ENCODE measurements at regions not wholly inside any gene's neighbourhood (a gene's known extent, or its start where the extent isn't known, plus 50 kb on each side); places are given as distances from the start of the nearest gene placed in this dataset.
"Not testable (repeated sequence)": the region's sequence is repeated elsewhere in the genome, so short reads cannot be mapped to it uniquely, and the experiment has no call there.

DNA sequence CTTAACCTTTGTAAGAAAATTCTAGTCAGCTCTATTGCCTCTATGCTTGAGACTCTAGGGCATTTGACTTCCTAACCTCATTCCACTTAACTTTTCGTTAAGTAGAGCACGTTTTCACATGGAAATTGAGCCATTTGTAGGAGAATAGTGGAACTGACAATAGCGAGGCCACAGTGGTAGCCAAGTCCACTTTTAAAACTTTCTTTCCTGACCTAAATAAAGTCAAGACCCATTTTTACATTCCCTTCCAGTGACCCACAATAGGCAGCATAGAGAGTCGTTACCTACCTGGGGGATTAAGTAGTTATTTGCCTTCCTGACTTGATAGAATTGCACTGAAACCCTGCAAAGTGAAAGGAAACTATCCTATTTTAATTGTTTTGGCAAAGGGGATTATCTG, 386.0 kb upstream of the NECTIN3 start:
- no peaks in the 10 kb centered on the region for H3K4me1 ChIP-seq
- DNase-seq: no peak
- no peak overlapping the region for H3K27ac ChIP-seq
- H3K4me3 ChIP-seq: no peak overlapping the region
- no peaks in the 10 kb centered on the region for H3K36me3 ChIP-seq
- no peaks in the 10 kb centered on the region for H3K27me3 ChIP-seq
- H3K9me3 ChIP-seq: no peaks in the 10 kb centered on the region
- intact Hi-C loops (cut with DNase I; ENCODE audit: low total_unique reads): no loop called here
- TF ChIP-seq, protein P1, sequence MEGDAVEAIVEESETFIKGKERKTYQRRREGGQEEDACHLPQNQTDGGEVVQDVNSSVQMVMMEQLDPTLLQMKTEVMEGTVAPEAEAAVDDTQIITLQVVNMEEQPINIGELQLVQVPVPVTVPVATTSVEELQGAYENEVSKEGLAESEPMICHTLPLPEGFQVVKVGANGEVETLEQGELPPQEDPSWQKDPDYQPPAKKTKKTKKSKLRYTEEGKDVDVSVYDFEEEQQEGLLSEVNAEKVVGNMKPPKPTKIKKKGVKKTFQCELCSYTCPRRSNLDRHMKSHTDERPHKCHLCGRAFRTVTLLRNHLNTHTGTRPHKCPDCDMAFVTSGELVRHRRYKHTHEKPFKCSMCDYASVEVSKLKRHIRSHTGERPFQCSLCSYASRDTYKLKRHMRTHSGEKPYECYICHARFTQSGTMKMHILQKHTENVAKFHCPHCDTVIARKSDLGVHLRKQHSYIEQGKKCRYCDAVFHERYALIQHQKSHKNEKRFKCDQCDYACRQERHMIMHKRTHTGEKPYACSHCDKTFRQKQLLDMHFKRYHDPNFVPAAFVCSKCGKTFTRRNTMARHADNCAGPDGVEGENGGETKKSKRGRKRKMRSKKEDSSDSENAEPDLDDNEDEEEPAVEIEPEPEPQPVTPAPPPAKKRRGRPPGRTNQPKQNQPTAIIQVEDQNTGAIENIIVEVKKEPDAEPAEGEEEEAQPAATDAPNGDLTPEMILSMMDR (IDR thresholded peaks at IDR 0.05): no peak
- no peak for TF ChIP-seq POLR2A (IDR thresholded peaks at IDR 0.05)

GRCh38 chr3:110686701-110687100, 384.9 kb upstream of the NECTIN3 start:
- H3K36me3 ChIP-seq: no peaks in the 10 kb centered on the region
- H3K4me3 ChIP-seq: no peak overlapping the region
- intact Hi-C loops (cut with DNase I; ENCODE audit: low total_unique reads): no loop called here
- no peak overlapping the region for H3K27ac ChIP-seq
- H3K4me1 ChIP-seq: no peaks in the 10 kb centered on the region
- DNase-seq: no peak
- H3K9me3 ChIP-seq: no peaks in the 10 kb centered on the region
- no peaks in the 10 kb centered on the region for H3K27me3 ChIP-seq
- TF ChIP-seq, protein P1 (IDR thresholded peaks at IDR 0.05): no peak
- no peak for TF ChIP-seq POLR2A (IDR thresholded peaks at IDR 0.05)

GRCh38 chr3:110687138-110687537, 384.5 kb upstream of the NECTIN3 start:
- Histone ChIP-seq H3K4me3 (no peak overlapping the region), H3K4me1 (no peaks in the 10 kb centered on the region), H3K36me3 (no peaks in the 10 kb centered on the region), H3K9me3 (no peaks in the 10 kb centered on the region), H3K27me3 (no peaks in the 10 kb centered on the region), H3K27ac (no peak overlapping the region)
- DNase-seq: no peak
- intact Hi-C loops (cut with DNase I; ENCODE audit: low total_unique reads): no loop called here
- no peak for TF ChIP-seq POLR2A (IDR thresholded peaks at IDR 0.05)
- TF ChIP-seq, protein P1 (IDR thresholded peaks at IDR 0.05): no peak

DNA sequence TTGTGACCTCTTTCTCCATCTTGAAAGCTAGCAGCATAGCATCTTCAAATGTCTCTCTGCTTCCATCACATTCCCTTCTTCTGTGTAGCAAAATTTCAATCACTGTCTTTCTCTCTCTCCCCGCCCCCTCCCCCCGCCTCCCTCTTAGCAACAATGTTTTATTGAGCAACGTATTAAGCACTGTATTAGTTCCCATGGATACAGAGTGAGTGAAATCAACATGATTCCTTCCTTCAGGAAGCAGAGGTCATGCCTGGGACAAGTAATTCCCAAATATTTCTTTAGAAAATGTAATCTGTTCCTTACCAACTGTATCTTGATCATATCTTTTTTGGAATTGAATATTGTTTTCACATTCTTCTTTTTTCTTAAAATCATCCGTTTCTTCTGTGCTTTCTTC, 373.7 kb upstream of the NECTIN3 start:
- no peak for DNase-seq
- intact Hi-C loops (cut with DNase I; ENCODE audit: low total_unique reads): no loop called here
- no peaks in the 10 kb centered on the region for H3K27me3 ChIP-seq
- H3K9me3 ChIP-seq: no peaks in the 10 kb centered on the region
- H3K27ac ChIP-seq: no peak overlapping the region
- TF ChIP-seq, protein P1 (IDR thresholded peaks at IDR 0.05): no peak
- no peak for TF ChIP-seq POLR2A (IDR thresholded peaks at IDR 0.05)
- H3K4me1 ChIP-seq: no peaks in the 10 kb centered on the region
- no peaks in the 10 kb centered on the region for H3K36me3 ChIP-seq
- no peak overlapping the region for H3K4me3 ChIP-seq

- H3K36me3 ChIP-seq; H3K4me1 ChIP-seq; intact Hi-C loops (cut with DNase I; ENCODE audit: low total_unique reads); H3K4me3 ChIP-seq; H3K27ac ChIP-seq; DNase-seq; H3K27me3 ChIP-seq; H3K9me3 ChIP-seq: not testable (repeated sequence)
Observed at GRCh38 chr3:110704332-110704731, 367.3 kb upstream of the NECTIN3 start.

- Histone ChIP-seq H3K36me3 (no peaks in the 10 kb centered on the region), H3K4me3 (no peak overlapping the region), H3K9me3 (no peaks in the 10 kb centered on the region), H3K4me1 (no peaks in the 10 kb centered on the region), H3K27me3 (no peaks in the 10 kb centered on the region), H3K27ac (no peak overlapping the region)
- TF ChIP-seq, protein P1 (IDR thresholded peaks at IDR 0.05): no peak
- TF ChIP-seq POLR2A (IDR thresholded peaks at IDR 0.05): no peak
- intact Hi-C loops (cut with DNase I; ENCODE audit: low total_unique reads): no loop called here
- DNase-seq: no peak
Observed at GRCh38 chr3:110708156-110708555, 363.5 kb upstream of the NECTIN3 start.

Data from uterus (tissue), 3 donors.